KMS-11 (cell line): ENCODE measurements at regions not wholly inside any gene's neighbourhood (a gene's known extent, or its start where the extent isn't known, plus 50 kb on each side); places are given as distances from the start of the nearest gene placed in this dataset.

Source experiments
- H2AFZ ChIP-seq: fragments of 200-600 bp; sonication (generic); 2 replicates; pipeline ENCODE4 v1.6.1; 2016; ENCODE audit warnings: antibody characterized with exemption, mixed run types, low read depth
- H3K27ac ChIP-seq: fragments of 200-600 bp; sonication (generic); 2 replicates; pipeline ENCODE4 v1.6.1; 2016; ENCODE audit warnings: mild to moderate bottlenecking, mixed run types
- H3K27me3 ChIP-seq: fragments of 200-600 bp; sonication (generic); 2 replicates; pipeline ENCODE4 v1.6.1; 2017; ENCODE audit warnings: mild to moderate bottlenecking, low read depth, mixed run types, moderate library complexity; ENCODE audit not compliant: insufficient read depth
- H3K36me3 ChIP-seq: fragments of 200-600 bp; sonication (generic); 2 replicates; pipeline ENCODE4 v1.6.1; 2017; ENCODE audit warnings: mild to moderate bottlenecking, mixed run types; ENCODE audit not compliant: insufficient read depth
- H3K4me1 ChIP-seq: fragments of 200-600 bp; sonication (generic); 2 replicates; pipeline ENCODE4 v1.6.1; 2016; ENCODE audit warnings: mild to moderate bottlenecking, low read depth, mixed run types; ENCODE audit not compliant: poor library complexity, severe bottlenecking
- H3K4me2 ChIP-seq: fragments of 200-600 bp; sonication (generic); 2 replicates; pipeline ENCODE4 v1.7.0; 2016; ENCODE audit warnings: mild to moderate bottlenecking, mixed run types
- H3K4me3 ChIP-seq: fragments of 200-600 bp; sonication (generic); IDR thresholded peaks from 2 replicates; pipeline ENCODE4 v1.6.1; 2017; ENCODE audit warnings: low read depth, low read length, mixed read lengths; ENCODE audit not compliant: insufficient read depth
- H3K79me2 ChIP-seq: fragments of 200-600 bp; sonication (generic); 2 replicates; pipeline ENCODE4 v1.6.1; 2016; ENCODE audit warnings: low read depth, mixed run types; ENCODE audit not compliant: insufficient read depth
- H3K9ac ChIP-seq: fragments of 200-600 bp; sonication (generic); 2 replicates; pipeline ENCODE4 v1.6.1; 2016; ENCODE audit warnings: mild to moderate bottlenecking, mixed run types
- H4K20me1 ChIP-seq: fragments of 200-600 bp; sonication (generic); 2 replicates; pipeline ENCODE4 v1.6.1; 2016; ENCODE audit warnings: mild to moderate bottlenecking, mixed run types; ENCODE audit not compliant: insufficient read depth
- TF ChIP-seq, protein P1 (sequence below): fragments of 200-600 bp; sonication (generic); conservative IDR thresholded peaks from 2 replicates; pipeline ENCODE4 v1.6.1; 2017; ENCODE audit warnings: low read depth, mild to moderate bottlenecking, antibody characterized with exemption, low read length, moderate library complexity, mixed read lengths

- H3K9ac ChIP-seq: no peak overlapping the region
- no peaks in the 10 kb centered on the region for H4K20me1 ChIP-seq
- H3K27me3 ChIP-seq: no peaks in the 10 kb centered on the region
- no peaks in the 10 kb centered on the region for H3K36me3 ChIP-seq
- H3K79me2 ChIP-seq: no peaks in the 10 kb centered on the region
- no peak overlapping the region for H2AFZ ChIP-seq
- no peak overlapping the region for H3K4me2 ChIP-seq
- TF ChIP-seq, protein P1, sequence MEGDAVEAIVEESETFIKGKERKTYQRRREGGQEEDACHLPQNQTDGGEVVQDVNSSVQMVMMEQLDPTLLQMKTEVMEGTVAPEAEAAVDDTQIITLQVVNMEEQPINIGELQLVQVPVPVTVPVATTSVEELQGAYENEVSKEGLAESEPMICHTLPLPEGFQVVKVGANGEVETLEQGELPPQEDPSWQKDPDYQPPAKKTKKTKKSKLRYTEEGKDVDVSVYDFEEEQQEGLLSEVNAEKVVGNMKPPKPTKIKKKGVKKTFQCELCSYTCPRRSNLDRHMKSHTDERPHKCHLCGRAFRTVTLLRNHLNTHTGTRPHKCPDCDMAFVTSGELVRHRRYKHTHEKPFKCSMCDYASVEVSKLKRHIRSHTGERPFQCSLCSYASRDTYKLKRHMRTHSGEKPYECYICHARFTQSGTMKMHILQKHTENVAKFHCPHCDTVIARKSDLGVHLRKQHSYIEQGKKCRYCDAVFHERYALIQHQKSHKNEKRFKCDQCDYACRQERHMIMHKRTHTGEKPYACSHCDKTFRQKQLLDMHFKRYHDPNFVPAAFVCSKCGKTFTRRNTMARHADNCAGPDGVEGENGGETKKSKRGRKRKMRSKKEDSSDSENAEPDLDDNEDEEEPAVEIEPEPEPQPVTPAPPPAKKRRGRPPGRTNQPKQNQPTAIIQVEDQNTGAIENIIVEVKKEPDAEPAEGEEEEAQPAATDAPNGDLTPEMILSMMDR: no peak
- H3K27ac ChIP-seq: no peak overlapping the region
- H3K4me3 ChIP-seq: no peak overlapping the region
- no peaks in the 10 kb centered on the region for H3K4me1 ChIP-seq
Observed at GRCh38 chr1:217149791-217150190, 426.6 kb upstream of the ESRRG start.

- Histone ChIP-seq H3K4me1 (no peaks in the 10 kb centered on the region), H2AFZ (no peak overlapping the region), H3K9ac (no peak overlapping the region), H3K27me3 (no peaks in the 10 kb centered on the region), H3K4me3 (no peak overlapping the region), H3K4me2 (no peak overlapping the region), H3K27ac (no peak overlapping the region), H3K79me2 (no peaks in the 10 kb centered on the region), H3K36me3 (no peaks in the 10 kb centered on the region), H4K20me1 (no peaks in the 10 kb centered on the region)
- TF ChIP-seq, protein P1: no peak
Observed at GRCh38 chr1:217141711-217142110, 418.5 kb upstream of the ESRRG start.

GRCh38 chr1:217140041-217140901 is 417.0 kb upstream of the ESRRG start:
- Histone ChIP-seq H3K4me1 (no peaks in the 10 kb centered on the region), H2AFZ (no peak overlapping the region), H3K9ac (no peak overlapping the region), H4K20me1 (no peaks in the 10 kb centered on the region), H3K27me3 (no peaks in the 10 kb centered on the region; the same call in 1 of the 2 replicates), H3K27ac (no peak overlapping the region), H3K4me2 (no peak overlapping the region), H3K36me3 (no peaks in the 10 kb centered on the region), H3K79me2 (no peaks in the 10 kb centered on the region), H3K4me3 (no peak overlapping the region)
- TF ChIP-seq, protein P1: no peak

DNA sequence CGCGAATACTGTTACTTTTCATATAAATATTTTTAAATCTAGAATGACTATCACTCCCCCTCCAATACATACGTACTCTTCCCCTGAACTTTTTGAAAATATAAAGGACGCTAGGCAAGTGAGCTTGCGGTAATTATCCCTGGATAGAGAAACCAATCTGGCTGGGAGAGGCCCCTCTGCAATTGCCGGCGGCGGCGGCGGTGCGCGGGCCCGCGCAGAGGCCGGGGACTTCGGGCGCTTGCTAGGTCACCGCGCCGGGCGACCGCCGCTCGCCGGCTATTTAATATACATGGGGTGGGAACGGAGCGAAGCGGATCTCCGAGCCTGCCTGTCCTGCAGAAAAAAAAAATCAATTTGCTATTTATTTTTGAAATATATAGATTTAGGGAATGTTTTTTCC is 416.3 kb upstream of the ESRRG start:
- no peak overlapping the region for H3K4me3 ChIP-seq
- H3K27me3 ChIP-seq: no peaks in the 10 kb centered on the region; the same call in 1 of the 2 replicates
- no peak overlapping the region for H2AFZ ChIP-seq
- no peaks in the 10 kb centered on the region for H3K4me1 ChIP-seq
- no peak overlapping the region for H3K9ac ChIP-seq
- no peaks in the 10 kb centered on the region for H3K36me3 ChIP-seq
- H4K20me1 ChIP-seq: no peaks in the 10 kb centered on the region
- no peaks in the 10 kb centered on the region for H3K79me2 ChIP-seq
- no peak overlapping the region for H3K4me2 ChIP-seq
- H3K27ac ChIP-seq: no peak overlapping the region
- TF ChIP-seq, protein P1: no peak
